OCI-LY7 (cell line): ENCODE measurements at regions not wholly inside any gene's neighbourhood (a gene's known extent, or its start where the extent isn't known, plus 50 kb on each side); places are given as distances from the start of the nearest gene placed in this dataset.

Source experiments
- BruUV-seq: library from RNA; stranded (reverse); fragments of 400-500 nt; replicated peaks from 2 replicates; lab custom pipeline; 2021; lab: Mats Ljungman, UMichigan
- CTCF ChIA-PET: fragments of 300-600 bp; sonication (Branson Sonifier 250); formaldehyde crosslinking; loops from one replicate; lab custom pipeline; 2022; ENCODE audit warnings: antibody characterized with exemption; ENCODE audit not compliant: unreplicated experiment; lab: Charles Lee
- POLR2A ChIA-PET: fragments of 300-600 bp; sonication (Branson Sonifier 250); formaldehyde crosslinking; loops from one replicate; lab custom pipeline; 2022; ENCODE audit warnings: antibody characterized with exemption; lab: Charles Lee
- DNase-seq: peaks from one replicate; pipeline ENCODE4 v3.0.0-alpha.2; 2015; ENCODE audit warnings: low spot score
- H2AFZ ChIP-seq: fragments of 200-600 bp; sonication (generic), shearing (Covaris generic); 2 replicates; pipeline ENCODE4 v1.6.1; 2014; ENCODE audit warnings: mild to moderate bottlenecking, antibody characterized with exemption, low read length, moderate library complexity
- H3K27ac ChIP-seq: fragments of 200-600 bp; sonication (generic); 2 replicates; pipeline ENCODE4 v1.5.1; 2014; ENCODE audit warnings: mixed run types, low read depth, mild to moderate bottlenecking, moderate library complexity, low read length, inconsistent platforms; ENCODE audit not compliant: poor library complexity, severe bottlenecking
- H3K36me3 ChIP-seq: fragments of 200-600 bp; sonication (generic); 2 replicates; pipeline ENCODE4 v1.6.1; 2014; ENCODE audit warnings: mild to moderate bottlenecking, antibody characterized with exemption, low read length, moderate library complexity, mixed read lengths; ENCODE audit not compliant: insufficient read depth
- H3K4me1 ChIP-seq: fragments of 200-600 bp; sonication (generic); 2 replicates; pipeline ENCODE4 v1.5.1; 2014; ENCODE audit warnings: mild to moderate bottlenecking, low read length; ENCODE audit not compliant: insufficient read depth, poor library complexity, severe bottlenecking
- H3K4me2 ChIP-seq: fragments of 200-600 bp; sonication (generic); 2 replicates; pipeline ENCODE4 v1.6.1; 2014; ENCODE audit warnings: mild to moderate bottlenecking, low read length
- H3K4me3 ChIP-seq: fragments of 200-600 bp; sonication (generic); 2 replicates; pipeline ENCODE4 v1.5.1; 2014; ENCODE audit warnings: mild to moderate bottlenecking, low read depth, low read length; ENCODE audit not compliant: poor library complexity, severe bottlenecking
- H3K79me2 ChIP-seq: fragments of 200-600 bp; sonication (generic); 2 replicates; pipeline ENCODE4 v1.6.1; 2016; ENCODE audit warnings: low read depth, mild to moderate bottlenecking, low read length, moderate library complexity, mixed read lengths; ENCODE audit not compliant: insufficient read depth
- H3K9me2 ChIP-seq: fragments of 200-600 bp; sonication (generic); 2 replicates; pipeline ENCODE4 v1.6.1; 2016; ENCODE audit warnings: mild to moderate bottlenecking, low read length, mixed read lengths; ENCODE audit not compliant: insufficient read depth
- H3K9me3 ChIP-seq: fragments of 200-600 bp; sonication (generic); 2 replicates; pipeline ENCODE4 v1.6.1; 2014; ENCODE audit warnings: mild to moderate bottlenecking, mixed run types, low read length, mixed read lengths
- H4K20me1 ChIP-seq: fragments of 200-600 bp; sonication (generic); 2 replicates; pipeline ENCODE4 v1.6.1; 2014; ENCODE audit warnings: mild to moderate bottlenecking, antibody characterized with exemption, low read length, moderate library complexity, mixed read lengths; ENCODE audit not compliant: insufficient read depth
- EZH2phosphoT487 ChIP-seq: fragments of 200-600 bp; sonication (generic); IDR thresholded peaks from 2 replicates; pipeline ENCODE4 v1.6.1; 2018; ENCODE audit warnings: low read depth, borderline replicate concordance, mild to moderate bottlenecking, mixed run types, antibody characterized with exemption, low read length, moderate library complexity, mixed read lengths
- intact Hi-C: fragments of 100-400 bp; cut with micrococcal nuclease; formaldehyde crosslinking; loops from one replicate; pipeline ENCODE4 v1.10.0; 2022; ENCODE audit not compliant: unreplicated experiment
- TF ChIP-seq, protein P1 (sequence below): fragments of 200-600 bp; sonication (generic); conservative IDR thresholded peaks from 2 replicates; pipeline ENCODE4 v1.5.1; 2014; ENCODE audit warnings: mild to moderate bottlenecking, antibody characterized with exemption, low read length, moderate library complexity, mixed read lengths

DNA sequence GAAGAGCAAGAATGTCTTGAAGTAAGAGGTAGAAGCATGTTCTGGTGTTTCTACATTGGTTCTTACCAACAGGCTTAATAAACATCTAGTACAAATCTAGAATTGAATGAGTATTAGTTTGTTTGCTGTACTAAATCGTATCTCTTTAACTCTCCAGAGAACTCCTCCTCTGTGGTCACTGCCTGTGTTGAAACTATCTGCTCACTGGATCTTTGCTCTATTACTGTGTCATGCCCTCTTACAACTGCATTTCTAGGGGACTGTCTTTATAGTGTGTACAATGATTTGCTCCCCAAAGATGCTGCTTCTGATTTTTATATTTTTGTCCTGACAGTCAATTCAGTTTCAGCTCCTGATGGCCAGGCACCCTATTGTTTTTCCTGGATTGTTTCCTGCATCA is 50.1 kb upstream of the E2F7 start:
- CTCF ChIA-PET, result interaction anchor here (0.6 kb wide), 1 partner anchor 1638 kb away, joined by 3 read pairs; no protein-coding TSS in a partner anchor
- intact Hi-C loops, result no loop called here
- H3K79me2 ChIP-seq, result no peaks in the 10 kb centered on the region
- DNase-seq, result no peak
- no peaks in the 10 kb centered on the region for H3K9me3 ChIP-seq
- H3K4me2 ChIP-seq, result no peak overlapping the region
- H3K4me1 ChIP-seq, result no peaks in the 10 kb centered on the region
- H2AFZ ChIP-seq, result no peak overlapping the region
- TF ChIP-seq, protein P1, sequence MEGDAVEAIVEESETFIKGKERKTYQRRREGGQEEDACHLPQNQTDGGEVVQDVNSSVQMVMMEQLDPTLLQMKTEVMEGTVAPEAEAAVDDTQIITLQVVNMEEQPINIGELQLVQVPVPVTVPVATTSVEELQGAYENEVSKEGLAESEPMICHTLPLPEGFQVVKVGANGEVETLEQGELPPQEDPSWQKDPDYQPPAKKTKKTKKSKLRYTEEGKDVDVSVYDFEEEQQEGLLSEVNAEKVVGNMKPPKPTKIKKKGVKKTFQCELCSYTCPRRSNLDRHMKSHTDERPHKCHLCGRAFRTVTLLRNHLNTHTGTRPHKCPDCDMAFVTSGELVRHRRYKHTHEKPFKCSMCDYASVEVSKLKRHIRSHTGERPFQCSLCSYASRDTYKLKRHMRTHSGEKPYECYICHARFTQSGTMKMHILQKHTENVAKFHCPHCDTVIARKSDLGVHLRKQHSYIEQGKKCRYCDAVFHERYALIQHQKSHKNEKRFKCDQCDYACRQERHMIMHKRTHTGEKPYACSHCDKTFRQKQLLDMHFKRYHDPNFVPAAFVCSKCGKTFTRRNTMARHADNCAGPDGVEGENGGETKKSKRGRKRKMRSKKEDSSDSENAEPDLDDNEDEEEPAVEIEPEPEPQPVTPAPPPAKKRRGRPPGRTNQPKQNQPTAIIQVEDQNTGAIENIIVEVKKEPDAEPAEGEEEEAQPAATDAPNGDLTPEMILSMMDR, result no peak
- TF ChIP-seq EZH2phosphoT487, result no peak
- H3K36me3 ChIP-seq, result no peaks in the 10 kb centered on the region
- H4K20me1 ChIP-seq, result no peaks in the 10 kb centered on the region
- no peak overlapping the region for H3K4me3 ChIP-seq
- no peak overlapping the region for H3K27ac ChIP-seq
- no TSS peak for BruUV-seq
- POLR2A ChIA-PET, result no interaction called here
- no peaks in the 10 kb centered on the region for H3K9me2 ChIP-seq
